Left colon (tissue), 2 donors: ENCODE measurements at regions not wholly inside any gene's neighbourhood (a gene's known extent, or its start where the extent isn't known, plus 50 kb on each side); places are given as distances from the start of the nearest gene placed in this dataset.
"Not testable (repeated sequence)": the region's sequence is repeated elsewhere in the genome, so short reads cannot be mapped to it uniquely, and the experiment has no call there.

ENCODE experiments used
- ATAC-seq: fragments of 200-7000 bp; cut with Tn5 transposase; one replicate; pipeline ENCODE4 v1.9.1; 2020; ENCODE audit warnings: mild to moderate bottlenecking, moderate library complexity
- DNase-seq, 2 donors: peaks; one replicate each; pipeline ENCODE4 v3.0.0-alpha.2; 2020
- intact Hi-C, 2 donors: fragments of 100-400 bp; cut with DNase I in 1 of 2; cut with micrococcal nuclease in 1 of 2; formaldehyde crosslinking; loops; one replicate each; pipeline versions ENCODE4 v1.11.2 to v1.14.0; 2022; cut with DNase I, micrococcal nuclease
- donor health status: DM: no; HTN: no; CAD: no.
- donor health status: DM: yes; HTN: yes; CAD: no.

- intact Hi-C loops = no loop called here
- DNase-seq = no peak
These were observed 131.2 kb upstream of the KCNG1 start for GRCh38 chr20:51153867-51154707.

GRCh38 chr20:51148941-51149340 is 126.0 kb upstream of the KCNG1 start:
- DNase-seq (no peak), ATAC-seq (no peak)
- intact Hi-C loops = no loop called here

More at GRCh38 chr20:51153867-51154707, 131.2 kb upstream of the KCNG1 start:
- no peak for ATAC-seq

GRCh38 chr20:51144476-51144875 is 121.6 kb upstream of the KCNG1 start:
- ATAC-seq (no peak), DNase-seq (no peak)
- intact Hi-C loops = no loop called here

GRCh38 chr20:51143652-51144051 is 120.7 kb upstream of the KCNG1 start:
- ATAC-seq = peak; percentile 26

GRCh38 chr20:51142448-51142847 is 119.5 kb upstream of the KCNG1 start:
- ATAC-seq = peak; percentile 88
- DNase-seq = no peak
- intact Hi-C loops = no loop called here

More at GRCh38 chr20:51143652-51144051, 120.7 kb upstream of the KCNG1 start:
- intact Hi-C loops = no loop called here
- DNase-seq = no peak

GRCh38 chr20:51140671-51141070 is 117.8 kb upstream of the KCNG1 start:
- DNase-seq = no peak
- ATAC-seq = no peak
- intact Hi-C loops = no loop called here

- intact Hi-C loops = no loop called here
- DNase-seq (no peak), ATAC-seq (no peak)
These were observed 117.0 kb upstream of the KCNG1 start for GRCh38 chr20:51139891-51140290.

GRCh38 chr20:51138576-51138975 is 115.7 kb upstream of the KCNG1 start:
- intact Hi-C loops = no loop called here
- DNase-seq (no peak), ATAC-seq (no peak)

GRCh38 chr20:51137461-51137860 is 114.6 kb upstream of the KCNG1 start:
- DNase-seq (no peak), ATAC-seq (no peak)
- intact Hi-C loops = no loop called here

- intact Hi-C loops = no loop called here
- DNase-seq (peak; percentile 62 to 80), ATAC-seq (peak; percentile 92)
These were observed 113.2 kb upstream of the KCNG1 start for GRCh38 chr20:51135926-51136715.

- DNase-seq = no peak
- intact Hi-C loops = no loop called here
- peak; percentile 35 for ATAC-seq
These were observed 111.5 kb upstream of the KCNG1 start for GRCh38 chr20:51134405-51134804.

- peak; percentile 42 for ATAC-seq
- DNase-seq = peak; percentile 63 to 78
- intact Hi-C loops = no loop called here
These were observed 109.4 kb upstream of the KCNG1 start for GRCh38 chr20:51132279-51132678.

- ATAC-seq (no peak), DNase-seq (no peak)
- intact Hi-C loops = no loop called here
These were observed 108.9 kb upstream of the KCNG1 start for GRCh38 chr20:51131811-51132210.

- peak; percentile 83 for ATAC-seq
- intact Hi-C loops = no loop called here
- DNase-seq = peak; percentile 77
These were observed 106.4 kb upstream of the KCNG1 start for GRCh38 chr20:51129147-51129776.

GRCh38 chr20:51128198-51128597 is 105.3 kb upstream of the KCNG1 start:
- intact Hi-C loops = no loop called here
- DNase-seq = no peak
- no peak for ATAC-seq

- intact Hi-C loops = no loop called here
- DNase-seq (no peak), ATAC-seq (no peak)
These were observed 104.8 kb upstream of the KCNG1 start for GRCh38 chr20:51127713-51128112.

- ATAC-seq = no peak
- intact Hi-C loops = no loop called here
- DNase-seq = no peak
These were observed 103.4 kb upstream of the KCNG1 start for GRCh38 chr20:51126337-51126736.

- intact Hi-C loops = no loop called here
- DNase-seq (no peak), ATAC-seq (no peak)
These were observed 102.9 kb upstream of the KCNG1 start for GRCh38 chr20:51125780-51126179.

- DNase-seq (peak in 1 of 2 donors; percentile 36), ATAC-seq (peak; percentile 69)
- intact Hi-C loops = no loop called here
These were observed 102.2 kb upstream of the KCNG1 start for GRCh38 chr20:51125105-51125504.

GRCh38 chr20:51123887-51124286 is 101.0 kb upstream of the KCNG1 start:
- intact Hi-C loops, DNase-seq, ATAC-seq: not testable (repeated sequence)
